Suprapubic skin (tissue), 4 donors: ENCODE measurements at regions not wholly inside any gene's neighbourhood (a gene's known extent, or its start where the extent isn't known, plus 50 kb on each side); places are given as distances from the start of the nearest gene placed in this dataset.

Source experiments
- CTCF ChIP-seq, 2 donors: fragments of 200-600 bp in 1 of 2; fragments of 450-650 bp in 1 of 2; sonication (generic) in 1 of 2; IDR thresholded peaks; one replicate each; pipeline ENCODE4 v1.5.1; 2016 to 2019; ENCODE audit warnings: antibody characterized with exemption in 2 of 2, mild to moderate bottlenecking in 1 of 2, moderate library complexity in 1 of 2
- EP300 ChIP-seq: sonication (generic); formaldehyde crosslinking; IDR thresholded peaks from one replicate; pipeline ENCODE4 v1.6.1; 2017; ENCODE audit warnings: antibody characterized with exemption
- POLR2AphosphoS5 ChIP-seq, 3 donors: sonication (generic); formaldehyde crosslinking; IDR thresholded peaks; one replicate each; pipeline ENCODE4 v1.6.1; 2017; ENCODE audit warnings: antibody characterized with exemption in 3 of 3

- TF ChIP-seq CTCF (IDR thresholded peaks at IDR 0.05) = no peak
- TF ChIP-seq EP300 = no peak
- no peak for TF ChIP-seq POLR2AphosphoS5 (IDR thresholded peaks at IDR 0.05)
Measured at GRCh38 chr3:8239095-8239494, 262.5 kb upstream of the LMCD1 start.
